Fibroblast of lung (primary cell): ENCODE measurements at regions not wholly inside any gene's neighbourhood (a gene's known extent, or its start where the extent isn't known, plus 50 kb on each side); places are given as distances from the start of the nearest gene placed in this dataset.

Experiments
- DNase-seq, 2 donors: peaks; one replicate each; pipeline versions ENCODE4 v3.0.0 to v3.0.0-alpha.2; 2010; ENCODE audit warnings: low read depth in 2 of 2
- H2AFZ ChIP-seq: 2 replicates; pipeline ENCODE4 v1.5.1; 2012; ENCODE audit warnings: low read length, control low read depth, inconsistent platforms
- H3K27ac ChIP-seq: 2 replicates; pipeline ENCODE4 v1.5.1; 2011; ENCODE audit warnings: low read length, control low read depth; ENCODE audit not compliant: insufficient read depth
- H3K27me3 ChIP-seq: 2 replicates; pipeline ENCODE4 v1.5.1; 2011; ENCODE audit warnings: mild to moderate bottlenecking, low read length; ENCODE audit not compliant: control insufficient read depth, insufficient read depth
- H3K36me3 ChIP-seq: 2 replicates; pipeline ENCODE4 v1.5.1; 2011; ENCODE audit warnings: low read length; ENCODE audit not compliant: control insufficient read depth, insufficient read depth
- H3K4me1 ChIP-seq: 2 replicates; pipeline ENCODE4 v1.5.1; 2011; ENCODE audit warnings: low read length; ENCODE audit not compliant: control insufficient read depth, insufficient read depth; ENCODE audit errors: extremely low read depth
- H3K4me2 ChIP-seq: 2 replicates; pipeline ENCODE4 v1.5.1; 2011; ENCODE audit warnings: low read length, control low read depth; ENCODE audit not compliant: insufficient read depth; ENCODE audit errors: extremely low read depth
- H3K4me3 ChIP-seq, 4 experiments: fragments of 200-600 bp in 1 of 4; sonication (generic) in 1 of 4; replicated peaks in 1 of 4; 2 replicates each; pipeline ENCODE4 v1.5.1; 2011 to 2016; ENCODE audit warnings: low read length in 4 of 4, low read depth in 3 of 4, mild to moderate bottlenecking in 3 of 4, control low read depth in 2 of 4, inconsistent platforms in 1 of 4, mixed read lengths in 1 of 4; ENCODE audit not compliant: insufficient read depth in 1 of 4; ENCODE audit errors: control extremely low read depth in 1 of 4
- H3K79me2 ChIP-seq: 2 replicates; pipeline ENCODE4 v1.5.1; 2012; ENCODE audit warnings: mild to moderate bottlenecking, low read length, inconsistent platforms; ENCODE audit not compliant: control insufficient read depth, insufficient read depth
- H3K9ac ChIP-seq: 2 replicates; pipeline ENCODE4 v1.5.1; 2011; ENCODE audit warnings: mild to moderate bottlenecking, low read length, control low read depth; ENCODE audit not compliant: insufficient read depth
- H3K9me3 ChIP-seq: 2 replicates; pipeline ENCODE4 v1.5.1; 2012; ENCODE audit warnings: low read depth, low read length; ENCODE audit not compliant: control insufficient read depth, insufficient read depth
- H4K20me1 ChIP-seq: 2 replicates; pipeline ENCODE4 v1.5.1; 2011; ENCODE audit warnings: low read length; ENCODE audit not compliant: control insufficient read depth, insufficient read depth; ENCODE audit errors: extremely low read depth
- CTCF ChIP-seq, 2 donors: IDR thresholded peaks in 1 of 2; conservative IDR thresholded peaks in 1 of 2; 1 replicate in 1 of 2; 2 replicates in 1 of 2; pipeline ENCODE4 v1.5.1; 2011 to 2012; ENCODE audit warnings: low read length in 2 of 2, control low read depth in 1 of 2, inconsistent platforms in 1 of 2, low read depth in 1 of 2, mild to moderate bottlenecking in 1 of 2
- EZH2 ChIP-seq: IDR thresholded peaks from 2 replicates; pipeline ENCODE4 v1.5.1; 2012; ENCODE audit warnings: low read length, control low read depth, mild to moderate bottlenecking; ENCODE audit errors: missing control alignments

DNA sequence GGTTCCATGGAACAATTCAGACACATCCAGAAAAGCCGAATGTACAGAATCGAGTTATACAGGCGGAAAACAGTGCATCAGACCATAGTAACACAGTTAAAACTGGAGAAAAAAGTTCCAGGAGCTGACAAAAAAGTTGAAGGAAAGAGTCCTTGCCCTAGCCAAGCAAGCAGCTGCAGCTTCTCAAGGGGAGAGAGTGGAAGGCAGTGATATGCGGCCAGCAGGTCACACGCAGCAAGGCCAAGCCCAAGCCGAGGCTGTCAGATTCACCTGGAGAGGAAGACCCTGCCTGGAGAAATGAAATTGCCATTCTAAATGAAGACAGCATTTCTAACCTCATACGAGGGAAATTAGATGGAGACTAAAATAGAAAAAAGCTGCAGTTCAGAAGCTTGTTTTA is 55.8 kb downstream of the RGS12 start:
- peaks cover 2% of the 10 kb centered on the region for H3K4me1 ChIP-seq
- no peaks in the 10 kb centered on the region for H3K79me2 ChIP-seq
- H3K9me3 ChIP-seq: no peaks in the 10 kb centered on the region
- DNase-seq: no peak
- H3K27ac ChIP-seq: no peak overlapping the region
- no peak overlapping the region for H3K4me2 ChIP-seq
- no peaks in the 10 kb centered on the region for H4K20me1 ChIP-seq
- TF ChIP-seq EZH2 (no peak), CTCF (conservative IDR thresholded peaks at IDR 0.05 in 1 of 2, IDR thresholded peaks at IDR 0.05 in 1 of 2; ENCODE audit: low read depth in 1 of 2, low read length in 2 of 2) (no peak)
- H2AFZ ChIP-seq: no peak overlapping the region
- H3K36me3 ChIP-seq: no peaks in the 10 kb centered on the region
- H3K27me3 ChIP-seq: no peaks in the 10 kb centered on the region
- H3K9ac ChIP-seq: no peak overlapping the region
- H3K4me3 ChIP-seq: no peak overlapping the region

DNA sequence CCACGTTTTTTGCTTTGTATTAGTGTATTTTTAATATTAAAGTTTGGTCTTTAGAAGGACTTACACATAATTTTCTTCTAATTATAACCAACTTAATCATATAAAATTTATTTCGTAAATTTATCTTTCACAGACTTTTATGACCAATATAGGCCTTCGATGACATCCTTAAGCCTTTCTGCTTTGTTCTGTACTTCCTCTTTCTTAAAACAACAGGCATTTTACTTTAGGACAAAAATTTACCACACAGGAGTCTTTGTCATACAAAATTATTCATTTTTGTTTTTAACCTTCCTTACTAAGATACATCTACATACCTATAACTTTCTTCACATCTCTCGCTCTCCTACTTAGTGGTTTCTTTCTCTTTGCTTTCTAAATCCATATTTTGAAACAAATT is 56.3 kb downstream of the RGS12 start:
- Histone ChIP-seq H3K4me3 (no peak overlapping the region), H3K4me2 (no peak overlapping the region), H3K9ac (no peak overlapping the region), H3K9me3 (no peaks in the 10 kb centered on the region), H3K27me3 (no peaks in the 10 kb centered on the region), H3K27ac (no peak overlapping the region), H3K4me1 (peaks cover 2% of the 10 kb centered on the region), H3K36me3 (no peaks in the 10 kb centered on the region), H3K79me2 (no peaks in the 10 kb centered on the region), H2AFZ (no peak overlapping the region), H4K20me1 (no peaks in the 10 kb centered on the region)
- no peak for DNase-seq
- TF ChIP-seq EZH2 (no peak), CTCF (conservative IDR thresholded peaks at IDR 0.05 in 1 of 2, IDR thresholded peaks at IDR 0.05 in 1 of 2; ENCODE audit: low read depth in 1 of 2, low read length in 2 of 2) (no peak)

DNA sequence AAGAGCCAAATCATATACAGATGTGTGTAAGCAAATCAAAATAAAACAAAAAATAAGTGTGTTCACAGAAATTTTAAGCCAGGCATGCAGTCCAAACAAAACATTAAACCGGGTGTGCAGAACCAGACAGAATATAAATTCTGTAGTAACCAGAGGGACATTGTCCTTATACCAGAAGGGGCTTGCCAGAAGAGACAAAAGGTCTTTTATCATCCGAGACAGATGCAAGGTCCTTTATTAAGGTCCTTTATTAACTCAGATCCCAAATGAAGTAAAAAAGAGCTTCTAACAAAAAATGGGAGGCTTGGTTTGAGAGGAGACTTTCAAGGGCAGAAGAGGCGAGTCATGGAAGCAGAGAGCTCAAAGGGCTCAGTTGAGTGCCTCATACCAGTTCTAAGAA is 59.2 kb downstream of the RGS12 start:
- H3K79me2 ChIP-seq: no peaks in the 10 kb centered on the region
- no peaks in the 10 kb centered on the region for H3K4me1 ChIP-seq
- no peak for DNase-seq
- no peak overlapping the region for H3K9ac ChIP-seq
- H3K27ac ChIP-seq: no peak overlapping the region
- no peaks in the 10 kb centered on the region for H4K20me1 ChIP-seq
- no peaks in the 10 kb centered on the region for H3K36me3 ChIP-seq
- H2AFZ ChIP-seq: no peak overlapping the region
- no peak overlapping the region for H3K4me3 ChIP-seq
- TF ChIP-seq CTCF (conservative IDR thresholded peaks at IDR 0.05 in 1 of 2, IDR thresholded peaks at IDR 0.05 in 1 of 2; ENCODE audit: low read depth in 1 of 2, low read length in 2 of 2): no peak
- no peak for TF ChIP-seq EZH2
- no peaks in the 10 kb centered on the region for H3K9me3 ChIP-seq
- H3K27me3 ChIP-seq: no peaks in the 10 kb centered on the region
- no peak overlapping the region for H3K4me2 ChIP-seq
